Activated T-helper 1 cell treated with anti-CD3 and anti-CD28 coated beads, Interleukin-12 subunit alpha, Interleukin-12 subunit beta, Interleukin-2, Interleukin-4 antibody, amounts not matched to agents 30 ng/mL and 10 ng/mL and 1 ng/mL, durations not matched to agents 14 hours and 24 hours and 36 hours (primary cell): ENCODE measurements at regions not wholly inside any gene's neighbourhood (a gene's known extent, or its start where the extent isn't known, plus 50 kb on each side); places are given as distances from the start of the nearest gene placed in this dataset.

Experiments
- DNase-seq: peaks from one replicate; pipeline ENCODE4 v3.0.0; 2021; ENCODE audit warnings: low spot score
- H3K27ac Mint-ChIP-seq: one replicate; pipeline ENCODE4 v1.8.0; 2021; ENCODE audit warnings: mild to moderate bottlenecking, mixed read lengths
- H3K27me3 Mint-ChIP-seq: one replicate; pipeline ENCODE4 v1.8.0; 2022; ENCODE audit warnings: mild to moderate bottlenecking, moderate library complexity, mixed read lengths; ENCODE audit not compliant: insufficient read depth
- H3K36me3 Mint-ChIP-seq: one replicate; pipeline ENCODE4 v1.8.0; 2021; ENCODE audit warnings: low read depth, mixed read lengths
- H3K4me1 Mint-ChIP-seq: one replicate; pipeline ENCODE4 v1.8.0; 2021; ENCODE audit warnings: low read depth, mixed read lengths
- H3K4me3 Mint-ChIP-seq: one replicate; pipeline ENCODE4 v1.8.0; 2021; ENCODE audit warnings: mild to moderate bottlenecking, moderate library complexity, mixed read lengths
- H3K9me3 Mint-ChIP-seq: one replicate; pipeline ENCODE4 v1.8.0; 2021; ENCODE audit warnings: mixed read lengths
- intact Hi-C: fragments of 100-400 bp; cut with micrococcal nuclease; formaldehyde crosslinking; loops from one replicate; pipeline ENCODE4 v1.15.1; 2024

- intact Hi-C loops = no loop called here
- Mint-ChIP-seq H3K4me3 (no peak overlapping the region), H3K4me1 (peaks cover 1% of the 10 kb centered on the region), H3K9me3 (no peaks in the 10 kb centered on the region), H3K27me3 (peaks cover 5% of the 10 kb centered on the region), H3K36me3 (no peaks in the 10 kb centered on the region), H3K27ac (no peak overlapping the region)
- no peak for DNase-seq
These were observed 137.3 kb upstream of the SETBP1 start for GRCh38 chr18:44543387-44543786.

GRCh38 chr18:44545359-44545985, 135.2 kb upstream of the SETBP1 start:
- H3K4me1 Mint-ChIP-seq = peaks cover 9% of the 10 kb centered on the region
- intact Hi-C loops = loop anchor here (5.0 kb wide), 1 partner anchor 188 kb away; no protein-coding TSS in a partner anchor
- no peak for DNase-seq
- peaks cover 3% of the 10 kb centered on the region for H3K27me3 Mint-ChIP-seq
- no peak overlapping the region for H3K4me3 Mint-ChIP-seq
- no peaks in the 10 kb centered on the region for H3K36me3 Mint-ChIP-seq
- H3K27ac Mint-ChIP-seq = no peak overlapping the region
- H3K9me3 Mint-ChIP-seq = no peaks in the 10 kb centered on the region

- Mint-ChIP-seq H3K9me3 (no peaks in the 10 kb centered on the region), H3K4me3 (no peak overlapping the region), H3K27me3 (peaks cover 3% of the 10 kb centered on the region), H3K27ac (no peak overlapping the region), H3K36me3 (no peaks in the 10 kb centered on the region), H3K4me1 (peaks cover 9% of the 10 kb centered on the region)
- no peak for DNase-seq
- intact Hi-C loops = loop anchor here (5.0 kb wide), 1 partner anchor 190 kb away; no protein-coding TSS in a partner anchor
These were observed 133.7 kb upstream of the SETBP1 start for GRCh38 chr18:44546954-44547353.

GRCh38 chr18:44548291-44549221, 132.1 kb upstream of the SETBP1 start:
- Mint-ChIP-seq H3K27me3 (no peaks in the 10 kb centered on the region), H3K4me1 (peaks cover 9% of the 10 kb centered on the region), H3K4me3 (no peak overlapping the region), H3K36me3 (no peaks in the 10 kb centered on the region), H3K9me3 (no peaks in the 10 kb centered on the region), H3K27ac (no peak overlapping the region)
- no peak for DNase-seq
- intact Hi-C loops = loop anchor here (5.0 kb wide), 1 partner anchor 191 kb away; no protein-coding TSS in a partner anchor

- H3K27me3 Mint-ChIP-seq = no peaks in the 10 kb centered on the region
- intact Hi-C loops = no loop called here
- no peak overlapping the region for H3K4me3 Mint-ChIP-seq
- DNase-seq = no peak
- no peaks in the 10 kb centered on the region for H3K9me3 Mint-ChIP-seq
- H3K36me3 Mint-ChIP-seq = no peaks in the 10 kb centered on the region
- peaks cover 9% of the 10 kb centered on the region for H3K4me1 Mint-ChIP-seq
- no peak overlapping the region for H3K27ac Mint-ChIP-seq
These were observed 128.0 kb upstream of the SETBP1 start for GRCh38 chr18:44552706-44553105.

- DNase-seq = no peak
- Mint-ChIP-seq H3K27ac (no peak overlapping the region), H3K4me3 (no peak overlapping the region), H3K27me3 (no peaks in the 10 kb centered on the region), H3K36me3 (no peaks in the 10 kb centered on the region), H3K9me3 (no peaks in the 10 kb centered on the region), H3K4me1 (no peaks in the 10 kb centered on the region)
- intact Hi-C loops = no loop called here
These were observed 124.4 kb upstream of the SETBP1 start for GRCh38 chr18:44556296-44556695.

GRCh38 chr18:44557616-44558151, 123.0 kb upstream of the SETBP1 start:
- Mint-ChIP-seq H3K36me3 (no peaks in the 10 kb centered on the region), H3K4me1 (no peaks in the 10 kb centered on the region), H3K27me3 (no peaks in the 10 kb centered on the region), H3K27ac (no peak overlapping the region), H3K4me3 (no peak overlapping the region), H3K9me3 (no peaks in the 10 kb centered on the region)
- DNase-seq = no peak
- intact Hi-C loops = no loop called here

- DNase-seq = no peak
- no peaks in the 10 kb centered on the region for H3K27me3 Mint-ChIP-seq
- no peaks in the 10 kb centered on the region for H3K9me3 Mint-ChIP-seq
- H3K4me1 Mint-ChIP-seq = no peaks in the 10 kb centered on the region
- H3K4me3 Mint-ChIP-seq = no peak overlapping the region
- no peaks in the 10 kb centered on the region for H3K36me3 Mint-ChIP-seq
- no peak overlapping the region for H3K27ac Mint-ChIP-seq
- intact Hi-C loops = no loop called here
These were observed 121.9 kb upstream of the SETBP1 start for GRCh38 chr18:44558767-44559166.

GRCh38 chr18:44562986-44563385, 117.7 kb upstream of the SETBP1 start:
- Mint-ChIP-seq H3K36me3 (no peaks in the 10 kb centered on the region), H3K27me3 (peaks cover 2% of the 10 kb centered on the region), H3K4me1 (no peaks in the 10 kb centered on the region), H3K27ac (no peak overlapping the region), H3K9me3 (no peaks in the 10 kb centered on the region), H3K4me3 (no peak overlapping the region)
- DNase-seq = no peak
- intact Hi-C loops = no loop called here

- Mint-ChIP-seq H3K36me3 (no peaks in the 10 kb centered on the region), H3K9me3 (no peaks in the 10 kb centered on the region), H3K4me3 (no peak overlapping the region), H3K27me3 (peaks cover 2% of the 10 kb centered on the region), H3K27ac (no peak overlapping the region), H3K4me1 (no peaks in the 10 kb centered on the region)
- intact Hi-C loops = no loop called here
- DNase-seq = no peak
These were observed 115.8 kb upstream of the SETBP1 start for GRCh38 chr18:44564922-44565321.

- H3K4me1 Mint-ChIP-seq = no peaks in the 10 kb centered on the region
- peaks cover 4% of the 10 kb centered on the region for H3K27me3 Mint-ChIP-seq
- intact Hi-C loops = no loop called here
- DNase-seq = no peak
- H3K4me3 Mint-ChIP-seq = no peak overlapping the region
- no peak overlapping the region for H3K27ac Mint-ChIP-seq
- H3K36me3 Mint-ChIP-seq = no peaks in the 10 kb centered on the region
- no peaks in the 10 kb centered on the region for H3K9me3 Mint-ChIP-seq
These were observed 112.3 kb upstream of the SETBP1 start for GRCh38 chr18:44568342-44568741.

- Mint-ChIP-seq H3K4me3 (no peak overlapping the region), H3K27me3 (peaks cover 4% of the 10 kb centered on the region), H3K9me3 (no peaks in the 10 kb centered on the region), H3K27ac (no peak overlapping the region), H3K4me1 (no peaks in the 10 kb centered on the region), H3K36me3 (no peaks in the 10 kb centered on the region)
- no peak for DNase-seq
- intact Hi-C loops = no loop called here
These were observed 111.7 kb upstream of the SETBP1 start for GRCh38 chr18:44568986-44569385.
